Osteoblast (primary cell): ENCODE measurements at regions not wholly inside any gene's neighbourhood (a gene's known extent, or its start where the extent isn't known, plus 50 kb on each side); places are given as distances from the start of the nearest gene placed in this dataset.

Source experiments
- DNase-seq: peaks from one replicate; pipeline ENCODE4 v3.0.0; 2011; ENCODE audit warnings: low spot score, mixed read lengths; ENCODE audit not compliant: insufficient read length; ENCODE audit errors: missing footprints
- H2AFZ ChIP-seq: 2 replicates; pipeline ENCODE4 v1.6.0; 2011; ENCODE audit warnings: mild to moderate bottlenecking, low read length
- H3K27ac ChIP-seq: 2 replicates; pipeline ENCODE4 v1.5.1; 2011; ENCODE audit warnings: mild to moderate bottlenecking, low read depth, low read length, moderate library complexity
- H3K27me3 ChIP-seq: 2 replicates; pipeline ENCODE4 v1.6.0; 2012; ENCODE audit warnings: mild to moderate bottlenecking, control low read depth, inconsistent platforms, low read length, moderate library complexity; ENCODE audit not compliant: insufficient read depth
- H3K36me3 ChIP-seq: 2 replicates; pipeline ENCODE4 v1.5.1; 2011; ENCODE audit warnings: mild to moderate bottlenecking, low read length, control low read depth, moderate library complexity; ENCODE audit not compliant: insufficient read depth
- H3K4me1 ChIP-seq: 2 replicates; pipeline ENCODE4 v1.5.1; 2011; ENCODE audit warnings: mild to moderate bottlenecking, low read length, control low read depth, moderate library complexity; ENCODE audit not compliant: insufficient read depth
- H3K4me2 ChIP-seq: 2 replicates; pipeline ENCODE4 v1.6.0; 2011; ENCODE audit warnings: mild to moderate bottlenecking, low read length; ENCODE audit not compliant: insufficient read depth
- H3K4me3 ChIP-seq: fragments of 200-600 bp; sonication (generic); 3 replicates; pipeline ENCODE4 v1.5.1; 2012; ENCODE audit warnings: mild to moderate bottlenecking, low read length, inconsistent platforms; ENCODE audit not compliant: insufficient read depth
- H3K79me2 ChIP-seq: 2 replicates; pipeline ENCODE4 v1.6.0; 2012; ENCODE audit warnings: mild to moderate bottlenecking, low read length, control low read depth, inconsistent platforms; ENCODE audit not compliant: insufficient read depth
- H3K9me3 ChIP-seq: 2 replicates; pipeline ENCODE4 v1.5.1; 2011; ENCODE audit warnings: low read depth, low read length, control low read depth
- H4K20me1 ChIP-seq: 2 replicates; pipeline ENCODE4 v1.6.0; 2012; ENCODE audit warnings: mild to moderate bottlenecking, low read length, control low read depth; ENCODE audit not compliant: insufficient read depth
- CTCF ChIP-seq: IDR thresholded peaks from 2 replicates; pipeline ENCODE4 v1.5.1; 2011; ENCODE audit warnings: mild to moderate bottlenecking, low read depth, low read length, moderate library complexity; ENCODE audit errors: extremely low read depth

- Histone ChIP-seq H3K4me1 (no peaks in the 10 kb centered on the region), H3K4me3 (no peak overlapping the region), H3K36me3 (no peaks in the 10 kb centered on the region), H2AFZ (no peak overlapping the region), H3K9me3 (no peaks in the 10 kb centered on the region), H3K27me3 (no peaks in the 10 kb centered on the region), H4K20me1 (no peaks in the 10 kb centered on the region), H3K27ac (no peak overlapping the region), H3K4me2 (no peak overlapping the region), H3K79me2 (no peaks in the 10 kb centered on the region)
- TF ChIP-seq CTCF: no peak
- DNase-seq: no peak
Observed at GRCh38 chr13:24627946-24628345, 52.3 kb upstream of the ATP12A start.

DNA sequence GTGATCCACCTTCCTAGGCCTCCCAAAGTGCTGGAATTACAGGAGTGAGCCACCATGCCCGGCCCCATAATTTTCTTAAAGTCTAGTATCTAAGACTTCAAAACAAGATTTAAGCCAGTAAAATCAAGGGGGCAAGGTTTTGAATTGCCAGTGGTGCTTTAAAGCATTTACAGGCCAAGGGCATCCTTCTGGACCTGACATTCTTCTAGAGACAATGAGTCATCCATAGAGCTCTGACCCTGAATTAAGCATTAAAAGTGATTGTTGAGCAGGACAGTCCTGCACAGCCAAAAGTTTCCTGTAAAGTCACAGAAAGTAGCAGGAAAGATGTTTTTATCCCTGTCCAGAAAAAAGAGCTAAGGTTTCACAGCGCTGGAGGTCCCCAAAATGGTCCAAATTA lies 50.9 kb upstream of the ATP12A start:
- Histone ChIP-seq H3K36me3 (no peaks in the 10 kb centered on the region), H3K9me3 (no peaks in the 10 kb centered on the region), H3K4me3 (no peak overlapping the region), H4K20me1 (no peaks in the 10 kb centered on the region), H3K4me2 (no peak overlapping the region), H3K79me2 (no peaks in the 10 kb centered on the region), H3K27ac (no peak overlapping the region), H3K27me3 (no peaks in the 10 kb centered on the region), H3K4me1 (no peaks in the 10 kb centered on the region), H2AFZ (no peak overlapping the region)
- no peak for DNase-seq
- TF ChIP-seq CTCF: no peak

DNA sequence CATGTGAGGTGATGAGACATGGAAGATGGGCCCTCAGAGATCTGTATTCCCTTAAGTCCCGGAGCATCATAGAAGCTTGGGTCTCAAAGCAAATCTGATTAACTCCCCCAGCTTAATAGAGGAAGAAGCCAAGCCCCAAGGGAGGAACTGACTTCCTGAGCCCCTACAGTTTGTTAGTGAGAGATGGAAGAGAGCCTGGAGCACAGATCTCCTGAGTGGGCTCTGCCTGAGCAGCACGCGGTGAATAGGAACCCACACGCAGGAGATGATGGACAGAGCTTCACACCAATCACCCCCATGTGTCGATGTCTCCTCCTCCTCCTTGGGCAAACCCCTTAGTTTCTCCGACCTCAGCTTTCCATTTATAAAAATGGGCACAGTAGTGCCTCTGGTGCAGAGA lies 50.1 kb upstream of the ATP12A start:
- H3K27ac ChIP-seq: no peak overlapping the region
- no peaks in the 10 kb centered on the region for H3K27me3 ChIP-seq
- H3K79me2 ChIP-seq: no peaks in the 10 kb centered on the region
- no peaks in the 10 kb centered on the region for H3K36me3 ChIP-seq
- H3K4me3 ChIP-seq: no peak overlapping the region
- no peaks in the 10 kb centered on the region for H4K20me1 ChIP-seq
- no peaks in the 10 kb centered on the region for H3K4me1 ChIP-seq
- no peak for DNase-seq
- no peak overlapping the region for H2AFZ ChIP-seq
- H3K4me2 ChIP-seq: no peak overlapping the region
- no peak for TF ChIP-seq CTCF
- H3K9me3 ChIP-seq: no peaks in the 10 kb centered on the region
